ENCODE measurements at regions not wholly inside any gene's neighbourhood (a gene's known extent, or its start where the extent isn't known, plus 50 kb on each side); places are given as distances from the start of the nearest gene placed in this dataset.
A peak's percentile ranks its signal among the peaks of the same experiment; 100 is the strongest.

DNA sequence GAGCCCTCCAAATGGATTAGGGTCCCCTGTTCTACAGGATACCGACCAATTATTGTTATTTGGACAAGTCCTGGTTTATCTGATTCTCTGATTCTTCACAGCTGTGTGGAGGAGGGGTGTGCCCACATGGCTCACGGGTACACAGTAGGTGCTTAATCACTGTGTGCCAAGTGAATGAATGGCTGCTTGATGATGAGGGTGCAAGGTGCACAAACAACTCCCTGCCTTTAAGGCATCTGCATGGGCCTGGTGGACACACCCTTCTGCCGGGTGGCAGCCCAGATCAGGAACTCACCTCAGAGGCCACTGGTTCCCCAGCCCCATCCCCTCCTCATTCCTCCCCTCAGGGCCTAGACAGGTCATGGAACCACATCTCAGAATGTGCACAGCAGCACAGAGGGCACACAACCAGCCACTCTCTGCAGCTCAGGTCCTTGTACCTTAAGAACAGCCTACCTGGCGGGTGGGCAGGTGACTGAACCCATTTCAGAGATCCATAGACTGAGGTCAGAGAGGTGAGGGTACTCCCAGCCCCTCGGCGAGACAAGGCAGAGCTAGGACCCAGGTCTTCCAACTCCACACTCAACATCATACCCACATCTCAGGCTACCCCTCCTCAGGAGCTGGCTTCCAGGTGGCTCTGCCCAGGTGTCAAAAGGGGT, 50.3 kb downstream of the SHANK2 start:
- DNase-seq (ENCODE audit: low spot score), result no peak

DNA sequence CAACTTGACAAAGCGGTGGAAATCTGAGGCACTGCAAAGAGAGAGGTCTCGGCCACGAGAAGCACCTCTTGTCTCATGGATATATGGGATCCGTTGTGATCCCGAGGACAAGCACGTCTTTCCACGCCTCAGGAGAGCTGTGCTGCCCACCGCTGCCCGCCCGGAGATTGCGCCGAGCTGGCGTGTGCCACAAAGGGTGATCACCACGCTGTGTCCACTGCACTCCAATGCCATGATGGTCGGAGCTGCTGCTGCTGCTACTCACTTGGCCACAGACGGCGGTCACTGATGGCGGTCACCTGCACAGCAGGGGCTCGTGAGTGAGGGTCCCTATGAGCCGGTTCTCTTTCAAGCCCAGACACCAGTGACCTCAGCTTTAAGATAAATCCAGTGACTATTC, 51.1 kb downstream of the SHANK2 start:
- DNase-seq (ENCODE audit: low spot score), result no peak

DNA sequence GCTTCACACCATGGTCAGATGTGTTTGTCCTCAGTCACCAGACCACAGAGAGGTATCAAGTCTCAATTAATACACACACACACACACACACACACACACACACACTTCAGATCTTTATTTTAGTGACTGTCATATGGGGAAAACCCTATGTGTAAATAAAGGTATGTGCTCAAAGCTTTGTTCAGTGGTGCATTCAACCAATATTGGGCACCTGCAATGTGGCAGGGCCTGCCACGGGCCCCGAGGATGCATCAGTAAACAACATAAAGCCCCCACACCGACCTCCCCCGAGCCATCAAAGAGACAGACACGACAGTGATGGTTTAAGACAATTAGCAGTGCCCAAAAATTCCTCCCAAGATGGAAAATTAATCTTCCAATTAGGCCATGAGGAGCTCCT, 51.6 kb downstream of the SHANK2 start:
- DNase-seq (ENCODE audit: low spot score), result no peak

DNA sequence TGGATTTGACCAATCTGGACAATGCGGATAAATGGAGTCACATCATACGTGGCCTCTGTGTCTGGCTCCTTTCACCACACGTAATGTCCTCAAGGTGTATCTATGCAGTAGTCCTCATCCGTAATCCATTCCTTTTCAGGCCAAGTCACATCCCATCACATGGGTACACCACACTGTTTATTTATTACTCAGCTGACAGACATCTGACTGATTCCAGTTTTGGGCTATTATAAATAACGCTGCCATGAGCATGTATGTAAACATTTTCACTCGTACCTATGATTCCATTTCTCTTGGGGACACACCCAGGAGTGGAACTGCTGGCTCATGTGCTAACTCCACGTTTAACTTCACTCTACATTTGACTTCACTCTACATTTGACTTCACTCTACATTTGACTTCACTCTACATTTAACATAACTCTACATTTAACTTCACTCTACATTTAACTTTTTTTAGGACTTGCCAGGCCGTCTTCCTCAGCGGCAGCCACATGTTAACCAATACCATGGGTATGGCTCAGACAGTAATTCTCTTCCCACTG, 52.1 kb downstream of the SHANK2 start:
- no peak for DNase-seq (ENCODE audit: low spot score)

DNA sequence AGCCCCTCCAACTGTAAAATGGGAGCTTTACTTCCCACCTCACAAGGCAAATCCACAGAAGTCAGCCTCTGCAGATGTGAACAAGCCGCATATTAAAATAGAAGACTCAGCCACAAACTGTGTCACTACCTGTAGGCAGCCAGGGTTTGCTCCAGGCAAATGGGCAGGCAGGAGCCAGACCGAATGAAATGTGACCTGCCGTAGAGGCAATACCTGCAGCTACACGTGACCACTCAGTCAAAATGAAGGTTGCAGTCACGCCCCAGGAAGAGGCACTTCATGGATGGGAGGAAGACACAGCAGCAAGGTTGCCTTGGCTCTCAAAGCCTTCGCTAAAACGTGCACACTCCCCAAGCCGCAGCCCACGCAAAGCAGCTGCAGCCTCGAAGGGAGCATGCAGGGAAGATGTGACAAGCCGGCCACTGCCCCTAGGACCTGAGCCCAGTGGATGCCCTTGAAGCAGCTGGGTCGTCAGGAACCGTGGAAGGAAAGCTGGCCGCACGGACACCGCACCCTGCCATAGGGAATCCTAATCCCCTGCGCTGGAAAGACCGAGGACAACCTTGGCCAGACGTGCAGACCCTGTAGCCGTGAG, 53.1 kb downstream of the SHANK2 start:
- DNase-seq (ENCODE audit: low spot score), result no peak

DNA sequence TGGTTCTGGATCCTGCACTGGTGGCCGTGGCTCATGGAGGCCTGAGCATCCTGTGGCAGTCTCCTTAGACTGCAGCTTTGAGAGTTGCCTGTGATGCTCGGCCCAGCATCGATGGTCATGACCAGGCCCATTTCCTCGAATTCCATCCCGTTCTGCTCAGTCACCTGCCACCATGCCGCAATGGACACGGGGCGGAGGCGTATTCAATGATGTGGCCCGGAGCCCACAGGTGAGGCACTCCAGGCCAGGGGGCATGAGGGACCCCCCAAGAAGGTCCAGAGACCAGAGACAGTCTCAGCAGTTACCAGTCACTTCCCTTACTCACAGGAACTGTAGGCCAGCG, 53.6 kb downstream of the SHANK2 start:
- DNase-seq (ENCODE audit: low spot score), result no peak

DNA sequence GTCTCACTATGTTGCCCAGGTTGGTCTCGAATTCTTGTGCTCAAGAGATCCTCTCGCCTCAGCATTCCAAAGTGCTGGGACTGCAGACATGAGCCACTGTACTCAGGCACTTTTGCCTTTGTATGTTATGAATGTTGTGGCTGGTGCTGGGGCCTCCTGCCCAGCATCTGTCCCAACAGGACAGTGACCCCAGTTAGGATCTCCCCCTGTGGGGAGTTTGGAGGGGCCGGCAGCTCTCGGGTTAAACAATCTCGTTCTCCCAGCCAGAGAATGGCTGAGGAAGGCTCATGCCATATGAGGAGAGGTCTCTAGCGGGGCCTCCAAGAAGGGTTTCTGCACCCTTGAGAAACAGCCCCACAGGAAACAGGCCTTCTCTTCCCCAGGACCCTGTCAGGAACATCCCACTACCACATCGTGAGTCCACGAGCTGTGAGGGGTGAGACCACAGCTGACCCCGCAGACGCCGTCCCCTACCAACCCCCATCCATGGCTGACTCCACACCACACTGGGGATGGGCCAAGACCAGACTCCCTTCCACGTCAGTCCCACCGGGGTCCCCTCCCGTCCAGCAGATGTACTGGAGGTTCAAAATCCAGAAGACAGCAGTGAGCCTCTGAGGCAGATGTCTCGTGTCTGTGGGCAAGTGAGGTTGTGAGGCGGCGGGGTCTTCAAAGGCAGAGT, 54.1 kb downstream of the SHANK2 start:
- no peak for DNase-seq (ENCODE audit: low spot score)

DNA sequence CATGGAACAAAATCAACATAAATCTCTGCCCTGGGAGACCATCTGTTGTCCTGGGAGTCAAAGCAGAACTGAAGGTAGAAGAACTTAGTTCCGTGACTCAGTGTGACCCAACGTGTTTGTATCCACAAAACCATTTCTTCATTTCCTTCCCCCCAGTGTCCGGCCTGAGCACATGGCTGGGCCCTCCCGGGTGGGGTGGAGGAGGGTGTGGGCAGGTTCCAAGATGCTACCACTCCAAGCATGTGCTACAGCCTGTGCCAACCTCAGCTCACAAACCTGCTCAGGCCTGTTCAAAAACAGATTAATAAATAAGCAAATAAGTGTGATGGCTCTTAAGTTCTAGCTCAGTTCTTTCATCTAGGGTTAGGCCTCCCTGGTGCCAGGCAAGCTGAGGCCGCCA, 55.3 kb downstream of the SHANK2 start:
- DNase-seq (ENCODE audit: low spot score), result no peak

DNA sequence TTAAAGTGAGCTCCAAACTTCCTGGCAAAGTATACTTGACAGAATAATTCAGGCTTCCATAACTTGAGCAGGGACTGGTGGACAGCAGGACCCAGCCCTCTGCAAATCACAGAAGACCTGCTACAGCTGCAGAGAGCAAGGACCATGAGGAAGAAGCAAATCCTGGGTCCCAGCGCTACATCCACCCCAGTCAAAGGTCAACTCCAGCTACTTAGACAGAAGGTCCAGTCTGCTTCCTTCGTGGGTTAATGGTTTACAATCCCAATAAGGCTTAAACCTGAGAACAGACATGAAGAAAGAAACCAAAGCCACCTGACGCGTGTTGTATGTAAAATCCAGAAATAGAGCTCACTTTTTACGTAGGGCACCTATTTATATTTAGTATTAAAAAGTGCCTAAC, 57.7 kb downstream of the SHANK2 start:
- peak; percentile 17 for DNase-seq (ENCODE audit: low spot score)

DNA sequence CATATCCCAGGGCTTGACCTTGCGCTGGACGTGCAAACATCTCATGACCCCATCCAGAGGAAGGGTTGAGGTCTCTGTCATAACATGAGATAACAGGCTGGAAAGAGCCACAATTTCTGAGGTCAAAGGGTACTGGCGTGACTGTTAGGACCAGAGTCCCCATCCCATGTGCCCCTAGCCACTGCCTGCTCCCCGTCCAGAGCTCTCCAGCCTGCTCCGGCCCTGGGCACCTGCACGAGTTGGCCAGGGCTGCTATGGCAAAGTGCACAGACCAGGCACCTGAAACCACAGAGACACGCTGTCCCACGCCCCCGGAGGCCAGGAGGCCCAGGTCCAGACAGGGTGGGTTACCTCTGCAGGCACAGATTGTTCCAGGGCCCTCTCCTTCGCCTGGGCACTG, 58.9 kb downstream of the SHANK2 start:
- no peak for DNase-seq (ENCODE audit: low spot score)

DNA sequence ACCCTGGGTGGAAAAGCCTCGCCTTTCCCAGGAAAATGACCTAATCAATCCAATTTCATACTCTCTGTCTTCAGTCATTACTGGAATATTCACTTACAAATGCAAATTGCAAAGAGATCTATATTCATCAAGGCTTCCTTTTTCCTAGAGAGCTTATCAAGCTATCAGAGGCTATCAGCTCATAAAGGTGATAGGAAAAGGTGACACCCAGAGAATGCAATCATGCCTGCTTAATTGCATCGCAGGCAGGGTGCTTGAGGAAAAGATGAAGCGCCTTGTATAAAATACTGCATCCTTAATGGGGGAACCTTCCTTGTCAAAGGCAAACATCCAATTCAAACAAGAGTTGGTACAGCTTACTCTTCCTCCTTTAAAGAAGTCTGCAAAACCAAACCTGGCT, 59.7 kb downstream of the SHANK2 start:
- DNase-seq (ENCODE audit: low spot score), result no peak

DNA sequence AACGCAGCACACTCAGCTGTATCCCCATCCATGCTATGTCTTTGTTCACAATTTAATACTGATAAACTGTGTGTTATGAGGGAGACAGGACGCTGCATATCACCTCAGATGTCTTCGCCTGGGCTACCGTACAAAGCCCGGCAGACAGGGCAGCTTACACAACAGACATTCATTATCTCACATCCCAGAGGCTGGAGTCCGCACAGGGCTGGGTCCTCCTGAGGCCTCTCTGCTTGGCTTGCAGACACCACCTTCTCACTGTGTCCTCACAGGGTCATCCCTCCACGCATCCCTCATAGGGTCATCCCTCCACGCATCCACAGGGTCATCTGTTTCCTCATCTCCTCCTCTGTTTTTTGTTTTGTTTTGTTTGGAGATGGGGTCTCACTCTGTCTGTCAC, 61.2 kb downstream of the SHANK2 start:
- DNase-seq (ENCODE audit: low spot score), result no peak

DNA sequence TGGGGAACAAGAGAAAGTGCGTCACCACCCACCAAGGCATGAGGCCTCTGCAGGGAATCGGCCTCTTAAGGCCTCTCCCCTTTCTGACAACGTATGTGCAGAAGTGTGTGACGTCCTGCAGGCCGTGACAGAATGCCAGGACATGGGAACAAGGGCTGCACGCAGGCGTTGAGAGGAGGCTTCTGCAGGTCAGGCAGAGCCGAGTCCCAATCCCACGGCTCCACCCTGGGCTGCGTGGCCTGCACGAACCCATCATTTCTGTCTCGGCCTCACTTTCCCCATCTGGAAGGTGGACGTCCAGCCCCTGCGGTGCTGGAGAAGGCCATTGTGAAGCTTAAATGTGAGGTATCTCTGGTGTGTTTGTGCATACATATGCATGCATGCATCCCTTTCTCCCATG, 61.8 kb downstream of the SHANK2 start:
- no peak for DNase-seq (ENCODE audit: low spot score)

DNA sequence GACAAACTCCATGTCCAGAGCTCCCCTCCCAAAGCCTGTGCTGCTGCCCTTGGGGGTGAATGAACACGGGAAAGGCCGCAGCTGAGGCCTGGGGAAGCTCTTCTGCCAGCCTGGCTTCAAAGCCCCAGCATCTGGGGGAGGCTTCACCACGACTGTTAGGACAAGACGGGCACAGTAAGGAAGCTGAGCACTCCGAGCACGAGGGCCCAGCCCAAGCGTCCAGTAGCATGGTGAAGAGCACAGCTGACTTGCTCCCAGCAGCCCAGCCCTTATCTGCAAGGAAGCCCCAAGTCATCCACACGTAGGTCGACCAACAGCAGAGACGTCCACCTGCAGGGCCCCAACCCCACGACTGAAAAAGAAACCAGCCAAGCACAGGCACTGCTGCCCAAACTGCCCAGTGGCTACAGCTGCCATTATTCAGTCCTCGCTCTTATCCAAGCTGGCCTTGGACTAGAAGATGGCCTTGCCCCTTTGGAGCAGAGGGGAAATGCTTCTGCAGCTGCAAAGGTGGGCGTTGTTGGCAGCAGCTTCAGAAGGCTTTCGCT, 62.5 kb downstream of the SHANK2 start:
- DNase-seq (ENCODE audit: low spot score), result no peak

DNA sequence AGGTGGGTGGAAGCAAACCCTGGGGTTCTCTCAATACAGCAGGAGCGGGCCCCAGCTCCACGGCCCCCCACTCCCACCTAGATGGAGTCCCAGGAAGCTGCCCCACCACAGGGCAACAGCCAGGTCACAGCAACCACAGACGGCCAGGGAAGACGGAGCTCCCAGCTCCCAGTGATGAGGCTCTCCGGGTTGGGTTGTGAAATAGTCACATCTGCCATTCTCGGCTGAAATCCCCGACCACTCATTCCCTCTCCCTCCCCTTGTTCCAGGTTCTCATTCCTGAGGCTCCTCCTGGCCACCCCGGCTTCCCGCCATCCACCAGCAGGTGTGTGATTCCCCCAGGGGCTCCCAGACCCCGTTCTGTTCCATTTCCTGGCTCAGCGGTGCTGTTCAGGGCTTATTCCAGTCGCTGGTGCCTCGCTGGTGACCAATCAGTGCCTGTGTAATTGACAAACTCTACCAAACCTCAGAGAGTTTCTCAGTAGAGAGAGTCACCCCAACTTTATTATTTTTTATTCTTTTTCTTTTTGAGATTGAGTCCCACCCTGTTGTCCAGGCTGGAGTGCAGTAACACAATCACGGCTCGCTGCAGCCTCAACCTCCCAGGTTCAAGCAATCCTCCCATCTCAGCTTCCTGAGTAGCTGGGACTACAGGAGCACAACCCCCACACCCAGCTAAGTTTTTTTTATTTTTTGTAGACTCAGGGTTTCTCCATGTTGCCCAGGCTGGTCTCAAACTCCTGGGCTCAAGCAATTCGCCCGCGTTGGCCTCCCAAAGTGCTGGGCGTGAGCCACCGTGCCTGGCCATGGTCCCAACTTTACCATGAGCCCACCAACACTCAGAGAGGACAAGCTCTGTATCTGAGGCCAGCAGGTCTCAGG, 63.2 kb downstream of the SHANK2 start:
- no peak for DNase-seq (ENCODE audit: low spot score)

DNA sequence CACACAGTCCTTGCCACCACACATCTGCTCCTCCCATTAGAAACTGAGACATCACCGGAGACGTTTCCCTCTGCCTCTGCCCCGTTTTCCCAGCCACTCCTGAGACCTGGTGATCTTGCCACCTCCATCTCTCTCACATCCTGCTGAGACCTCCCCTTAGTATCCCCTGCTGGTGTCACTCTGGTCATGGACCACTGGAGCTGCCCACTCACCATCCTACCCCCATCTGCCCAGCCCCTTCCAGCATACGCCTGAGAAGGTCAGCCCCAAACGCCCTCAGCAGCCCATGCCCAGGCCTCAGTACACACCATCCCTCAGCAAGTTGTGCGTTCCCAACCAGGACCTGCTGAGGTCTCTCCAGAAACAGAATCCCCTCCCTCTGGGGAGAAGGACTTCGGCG, 64.3 kb downstream of the SHANK2 start:
- no peak for DNase-seq (ENCODE audit: low spot score)

DNA sequence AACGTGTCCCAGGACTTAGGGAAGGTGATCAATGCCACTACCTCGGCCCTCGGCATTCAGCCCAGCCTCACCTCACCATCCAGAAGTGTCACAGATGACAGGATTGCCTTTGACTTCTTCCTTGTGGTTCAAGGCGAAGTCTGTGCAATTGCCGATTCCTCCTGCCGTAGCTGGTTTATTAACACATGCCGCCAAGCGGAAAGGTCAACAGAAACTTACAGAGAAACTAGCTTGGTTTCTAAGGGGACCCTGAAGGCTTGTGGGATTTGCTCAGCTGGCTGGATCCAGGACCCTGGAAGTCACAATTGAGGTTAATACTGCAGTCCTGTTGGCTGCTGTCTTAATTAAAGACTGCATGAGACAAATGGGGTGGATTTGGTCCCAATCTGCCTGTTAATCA, 65.6 kb downstream of the SHANK2 start:
- DNase-seq (ENCODE audit: low spot score), result no peak

DNA sequence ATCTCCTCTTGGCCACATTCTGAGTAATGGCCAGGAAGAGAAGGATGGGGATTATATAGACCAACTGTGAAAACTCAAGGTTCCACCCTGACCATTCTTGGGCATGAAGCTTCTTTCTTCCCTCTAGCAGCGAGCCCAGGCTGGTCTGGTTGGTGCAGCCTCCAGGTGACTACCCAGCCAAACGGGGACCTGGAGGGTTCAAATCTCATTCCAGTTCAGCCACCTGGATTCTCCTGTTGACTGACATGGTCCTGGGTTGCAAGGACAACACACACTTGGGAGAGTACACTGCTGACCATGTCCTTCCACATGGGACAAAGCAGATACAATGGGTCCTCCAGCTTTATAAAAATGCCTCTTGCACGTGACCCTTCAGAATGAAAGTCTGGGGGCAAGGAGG, 67.0 kb downstream of the SHANK2 start:
- DNase-seq (ENCODE audit: low spot score), result no peak

DNA sequence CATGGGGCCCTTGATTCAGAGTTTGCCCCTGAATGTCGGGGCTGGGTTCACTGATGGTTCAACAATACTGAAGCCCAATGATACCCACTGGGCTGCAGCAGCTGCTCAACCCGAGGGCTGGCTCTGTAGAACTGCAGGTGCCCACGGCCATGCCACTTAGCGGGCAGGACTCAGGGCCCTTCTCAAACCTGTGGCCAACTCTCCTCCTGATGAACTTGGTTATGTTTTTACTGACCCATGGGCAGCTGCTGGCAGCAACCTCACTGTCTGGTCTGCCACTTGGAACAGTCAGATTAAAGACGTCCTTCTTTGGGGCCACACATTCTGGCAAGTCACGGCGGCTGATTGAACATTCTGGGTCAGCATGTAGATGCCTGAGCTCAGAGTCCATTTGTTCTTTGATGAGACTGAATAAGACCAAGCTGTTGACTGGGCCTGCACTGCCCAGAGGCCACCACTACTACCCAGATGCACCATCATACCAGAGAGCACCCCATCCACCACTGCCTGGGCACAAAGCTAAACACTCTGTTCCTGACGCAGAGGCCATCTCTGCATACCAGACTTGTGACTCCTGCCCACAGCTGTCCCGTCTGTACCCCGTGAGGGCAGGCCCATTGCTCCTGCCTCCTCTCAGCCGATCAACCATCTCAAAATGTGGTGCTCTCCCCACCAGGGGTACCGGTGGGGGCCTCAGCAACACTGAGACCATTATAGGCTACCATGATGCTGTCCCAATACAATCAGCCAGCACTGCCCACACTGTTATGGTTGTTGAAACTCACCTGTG, 67.8 kb downstream of the SHANK2 start:
- no peak for DNase-seq (ENCODE audit: low spot score)

DNA sequence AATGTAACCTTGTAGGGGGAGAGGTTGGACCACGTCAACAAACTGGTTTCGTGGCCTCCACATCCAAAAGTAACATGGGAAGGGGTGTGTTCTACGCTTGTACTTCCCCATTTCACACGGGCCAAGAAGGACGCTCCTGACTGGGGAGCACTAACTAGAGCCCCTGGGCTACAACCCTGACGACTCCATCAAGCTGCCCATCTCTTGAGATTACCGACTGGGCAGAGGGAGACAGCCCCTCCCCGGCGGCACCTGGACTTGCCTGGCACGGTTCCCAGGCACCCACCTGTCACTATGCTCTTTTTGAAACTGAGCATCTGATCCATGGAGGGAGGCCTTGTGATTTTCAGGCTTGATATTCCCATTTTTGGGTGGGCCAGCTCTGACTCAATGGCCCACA, 68.5 kb downstream of the SHANK2 start:
- DNase-seq (ENCODE audit: low spot score), result no peak

All from HT-29 (cell line).